Vagina (tissue), 2 donors: ENCODE measurements at regions not wholly inside any gene's neighbourhood (a gene's known extent, or its start where the extent isn't known, plus 50 kb on each side); places are given as distances from the start of the nearest gene placed in this dataset.

Experiments used
- CTCF ChIP-seq, 3 experiments: fragments of 450-650 bp in 2 of 3; fragments of 200-600 bp in 1 of 3; sonication (generic) in 1 of 3; IDR thresholded peaks; one replicate each; pipeline ENCODE4 v1.5.1; 2017 to 2019; ENCODE audit warnings: antibody characterized with exemption in 3 of 3, mild to moderate bottlenecking in 2 of 3, moderate library complexity in 2 of 3
- POLR2A ChIP-seq, 2 donors: fragments of 450-650 bp; IDR thresholded peaks; one replicate each; pipeline ENCODE4 v1.6.1; 2017; ENCODE audit warnings: antibody characterized with exemption in 2 of 2, mild to moderate bottlenecking in 2 of 2, moderate library complexity in 2 of 2
- POLR2AphosphoS5 ChIP-seq, 2 donors: sonication (generic); formaldehyde crosslinking; IDR thresholded peaks; one replicate each; pipeline ENCODE4 v1.9.0; 2017; ENCODE audit warnings: antibody characterized with exemption in 2 of 2, mild to moderate bottlenecking in 2 of 2, low read depth in 1 of 2; ENCODE audit not compliant: insufficient read depth in 1 of 2

GRCh38 chr6:147983581-147984366, 358.9 kb upstream of the SASH1 start:
- TF ChIP-seq POLR2AphosphoS5 (IDR thresholded peaks at IDR 0.05; ENCODE audit: insufficient read depth in 1 of 2, low read depth in 1 of 2), result no peak
- TF ChIP-seq CTCF (IDR thresholded peaks at IDR 0.05), result no peak
- TF ChIP-seq POLR2A (IDR thresholded peaks at IDR 0.05), result no peak
